CD4-positive, alpha-beta T cell treated with Interleukin-4 for 1 hour (primary cell): ENCODE measurements at regions not wholly inside any gene's neighbourhood (a gene's known extent, or its start where the extent isn't known, plus 50 kb on each side); places are given as distances from the start of the nearest gene placed in this dataset.
"Not testable (repeated sequence)": the region's sequence is repeated elsewhere in the genome, so short reads cannot be mapped to it uniquely, and the experiment has no call there.

ENCODE experiments used
- DNase-seq, 2 donors: peaks; one replicate each; pipeline ENCODE4 v3.0.0-alpha.2; 2020 to 2022

- no peak for DNase-seq
Measured at GRCh38 chr1:245023222-245023621, 131.6 kb upstream of the KIF26B start.

DNA sequence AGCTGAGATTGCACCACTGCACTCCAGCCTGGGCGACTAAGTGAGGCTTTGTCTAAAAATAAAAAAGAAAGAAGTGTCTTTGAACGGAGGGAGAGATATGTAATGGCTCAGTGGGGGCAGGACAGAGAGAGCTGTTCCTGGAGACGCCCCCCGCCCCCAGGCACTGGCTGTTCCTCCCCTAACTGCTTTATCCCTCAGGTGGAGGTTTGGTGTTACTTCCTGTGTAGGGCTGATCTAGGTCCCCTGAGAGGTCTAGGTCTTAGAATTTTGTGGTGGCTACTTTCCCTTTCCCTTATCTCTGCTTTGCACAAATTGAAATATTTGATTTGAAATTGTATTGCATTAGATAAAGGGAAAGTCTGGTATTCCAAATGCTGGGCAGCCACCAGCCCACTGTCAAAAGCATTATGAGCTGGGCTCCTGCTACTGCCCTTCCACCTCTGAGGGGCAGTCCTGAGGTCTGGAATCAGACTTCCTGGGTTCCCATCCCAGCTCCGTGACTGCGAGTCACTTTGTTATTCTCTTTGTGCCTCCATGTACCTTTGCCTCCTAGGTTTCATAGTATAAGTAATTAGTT, 134.8 kb upstream of the KIF26B start:
- no peak for DNase-seq

GRCh38 chr1:245016700-245017099, 138.1 kb upstream of the KIF26B start:
- DNase-seq: no peak

DNA sequence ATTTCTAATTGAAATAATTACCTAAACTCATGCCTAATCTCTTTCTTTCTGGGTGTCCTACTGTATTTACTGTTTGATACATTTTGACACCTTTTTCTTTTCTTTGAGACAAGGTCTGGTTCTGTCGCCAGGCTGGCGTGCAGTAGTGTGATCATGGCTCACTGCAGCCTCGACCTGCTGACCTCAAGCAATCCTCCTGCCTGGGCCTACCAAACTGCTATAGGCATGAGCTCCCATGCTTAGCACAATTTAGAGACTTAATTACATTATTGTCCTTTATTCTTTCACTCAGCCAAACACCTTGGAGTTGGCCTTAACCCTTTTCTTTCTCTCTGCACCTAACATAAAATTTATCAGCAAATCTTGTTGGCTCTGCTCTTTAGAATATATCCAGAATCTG, 139.8 kb upstream of the KIF26B start:
- no peak for DNase-seq

DNA sequence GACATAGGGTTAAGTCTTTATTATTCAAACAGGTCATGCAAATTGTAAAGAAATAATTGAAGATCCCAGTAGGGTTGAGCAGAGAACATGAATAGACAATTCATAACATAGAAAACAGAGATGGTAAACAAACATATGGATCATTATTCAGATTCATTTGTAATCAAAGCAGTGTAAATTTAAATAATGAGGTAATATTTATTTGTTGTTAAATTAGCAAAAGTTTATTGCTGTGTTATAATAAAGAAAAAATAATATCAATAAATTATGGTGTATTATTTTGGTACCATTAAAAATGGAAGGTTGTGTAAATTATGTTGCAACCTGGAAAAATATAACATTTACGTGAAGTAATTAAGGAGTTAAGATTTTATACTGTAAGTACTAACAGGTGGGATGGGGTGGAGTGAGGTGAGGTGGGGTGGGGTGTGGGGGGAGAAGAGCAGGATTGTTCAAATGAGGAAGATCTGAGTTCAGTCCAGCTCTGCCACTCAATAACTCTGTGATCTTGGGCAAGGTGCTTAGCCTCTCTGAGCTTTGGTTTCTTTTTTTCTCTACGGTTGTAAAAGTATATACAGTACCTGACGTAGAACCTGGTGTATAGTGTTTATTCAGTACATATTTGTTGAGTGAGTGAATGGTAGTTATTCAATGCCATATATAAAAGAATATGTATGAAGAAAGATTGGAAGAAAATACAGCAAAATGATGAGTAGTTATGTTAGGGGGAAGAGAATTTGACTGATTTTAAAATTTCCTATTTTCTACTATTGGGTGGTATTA, 140.3 kb upstream of the KIF26B start:
- no peak for DNase-seq

- DNase-seq: no peak
Measured at GRCh38 chr1:245010018-245010614, 144.7 kb upstream of the KIF26B start.

- DNase-seq: no peak
Measured at GRCh38 chr1:245008761-245009160, 144.4 kb upstream of the HNRNPU start.

DNA sequence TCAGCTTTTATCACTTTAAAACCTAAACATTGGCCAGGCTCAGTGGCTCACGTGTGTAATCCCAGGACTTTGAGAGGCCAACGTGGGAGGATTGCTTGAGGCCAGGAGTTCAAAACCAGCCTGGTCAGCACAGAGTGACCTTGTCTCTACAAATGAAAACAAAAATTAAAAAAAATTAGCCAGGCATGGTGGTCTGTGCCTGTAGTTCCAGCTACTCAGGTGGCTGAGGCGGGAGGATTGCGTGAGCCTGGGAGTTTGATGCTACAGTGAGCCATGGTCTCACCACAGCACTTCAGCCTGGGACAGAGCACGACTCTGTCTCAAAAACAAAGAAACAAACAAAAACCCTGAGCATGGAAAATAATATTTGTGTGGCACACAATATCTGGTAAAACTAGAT, 143.5 kb upstream of the HNRNPU start:
- DNase-seq: no peak

DNA sequence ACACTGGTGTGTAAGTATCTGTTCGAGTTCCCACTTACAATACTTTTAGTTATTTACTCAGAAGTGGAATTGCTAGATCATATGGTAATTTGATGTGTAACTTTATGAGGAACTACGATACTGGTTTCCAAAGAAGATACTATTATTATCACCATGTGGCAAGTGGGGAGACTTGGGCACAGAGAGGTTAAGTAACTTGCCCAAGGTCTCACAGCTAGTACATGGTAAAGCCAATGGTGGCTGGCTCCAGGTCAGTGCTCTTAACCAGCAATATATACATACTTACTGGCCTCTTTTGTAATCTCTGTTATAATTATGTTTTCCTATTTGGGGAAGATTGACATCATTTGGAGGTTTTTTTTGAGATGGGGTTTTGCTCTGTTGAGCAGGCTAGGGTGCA, 138.9 kb upstream of the HNRNPU start:
- no peak for DNase-seq

- DNase-seq: no peak
Measured at GRCh38 chr1:245001252-245001651, 136.9 kb upstream of the HNRNPU start.

DNA sequence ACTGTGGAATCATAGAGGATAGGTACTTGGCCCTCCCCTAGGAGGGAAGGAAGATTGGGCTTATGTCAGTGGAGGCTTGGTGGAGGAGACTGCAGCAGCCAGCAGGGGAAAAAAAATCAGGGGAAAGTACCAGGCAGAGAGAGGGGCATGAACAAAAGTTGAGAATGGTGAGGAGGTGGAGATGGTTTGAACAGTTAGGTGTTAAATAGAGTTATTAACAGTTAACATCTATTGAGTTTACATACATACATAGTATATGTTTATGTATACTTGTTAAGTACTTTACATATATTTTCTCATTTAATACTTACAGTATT, 136.5 kb upstream of the HNRNPU start:
- DNase-seq: no peak

- not testable (repeated sequence) for DNase-seq
Measured at GRCh38 chr1:244999644-245000043, 135.3 kb upstream of the HNRNPU start.

GRCh38 chr1:244998717-244999346, 134.5 kb upstream of the HNRNPU start:
- no peak for DNase-seq

GRCh38 chr1:244995602-244996400, 131.5 kb upstream of the HNRNPU start:
- DNase-seq: no peak

GRCh38 chr1:244992833-244993232, 128.5 kb upstream of the HNRNPU start:
- DNase-seq: no peak

DNA sequence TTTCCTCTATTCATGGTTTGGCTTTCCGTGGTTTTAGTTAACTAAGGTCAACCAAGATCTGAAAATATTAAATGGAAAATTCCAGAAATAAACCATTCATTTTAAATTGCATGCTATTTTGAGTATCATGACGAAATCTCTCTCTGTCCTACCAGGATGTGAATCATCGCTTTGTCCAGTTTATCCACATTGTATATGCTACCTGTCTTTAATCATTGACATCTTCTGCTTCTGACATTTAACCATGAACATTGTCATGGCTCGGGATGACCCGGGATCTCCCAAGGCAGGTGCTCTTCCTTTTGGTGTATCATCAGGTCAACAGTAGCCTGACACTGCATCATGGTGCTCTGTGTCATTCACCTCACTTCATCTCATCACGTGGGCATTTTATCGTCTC, 125.5 kb upstream of the HNRNPU start:
- no peak for DNase-seq

DNA sequence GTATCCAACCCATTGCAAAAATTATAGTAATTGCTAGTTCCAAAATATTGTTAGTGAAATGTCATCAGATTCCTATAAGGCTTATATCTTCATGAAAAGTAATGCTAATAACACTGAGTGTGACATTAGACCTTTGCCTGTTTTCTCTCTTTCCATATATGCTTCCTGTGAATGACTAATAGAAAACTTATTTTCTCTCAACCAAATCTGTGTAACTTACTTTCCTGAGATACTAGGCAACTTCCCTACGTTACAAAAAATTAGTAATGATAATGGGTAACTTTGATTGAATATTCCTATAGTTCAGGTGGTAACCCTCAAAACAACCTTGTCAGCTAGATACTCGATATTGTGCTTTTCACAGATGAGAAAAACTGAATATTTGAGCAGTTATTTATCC, 124.2 kb upstream of the HNRNPU start:
- DNase-seq: no peak

DNA sequence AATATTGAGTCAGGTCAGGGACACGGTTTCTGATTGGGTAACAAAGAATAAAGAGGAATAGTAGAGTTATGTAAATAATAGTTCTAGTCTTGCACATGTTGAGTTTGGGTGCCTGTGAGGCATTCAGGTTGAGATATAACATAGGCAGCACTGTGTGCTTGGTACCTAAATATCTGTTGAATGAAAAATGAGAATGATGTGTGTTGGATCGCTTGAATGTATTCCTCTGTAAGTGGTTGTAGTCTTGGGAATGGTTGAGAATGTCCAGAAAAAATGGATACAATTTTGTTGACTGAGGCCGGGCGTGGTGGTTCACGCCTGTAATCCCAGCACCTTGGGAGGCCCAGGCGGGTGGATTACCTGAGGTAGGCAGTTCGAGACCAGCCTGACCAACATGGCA, 116.3 kb upstream of the HNRNPU start:
- DNase-seq: no peak

- DNase-seq: no peak
Measured at GRCh38 chr1:244974550-244974949, 110.2 kb upstream of the HNRNPU start.

- DNase-seq: no peak
Measured at GRCh38 chr1:244974106-244974505, 109.8 kb upstream of the HNRNPU start.

GRCh38 chr1:244971552-244972216, 107.3 kb upstream of the HNRNPU start:
- DNase-seq: no peak

GRCh38 chr1:244970744-244971551, 106.6 kb upstream of the HNRNPU start:
- peak; percentile 94 to 95 for DNase-seq
